ENCODE measurements at regions not wholly inside any gene's neighbourhood (a gene's known extent, or its start where the extent isn't known, plus 50 kb on each side); places are given as distances from the start of the nearest gene placed in this dataset.

GRCh38 chr17:33522623-33523022 is 229.5 kb upstream of the ASIC2 start:
- TF ChIP-seq EZH2phosphoT487 (IDR thresholded peaks at IDR 0.05; ENCODE audit: borderline replicate concordance) (no peak), CTCF (conservative IDR thresholded peaks at IDR 0.05; ENCODE audit: low read length) (no peak)
- H3K9me3 ChIP-seq (ENCODE audit: insufficient read depth, low read depth, low read length), result 0 out of 2 replicates have a peak, but pooled peaks cover 3% of the 10 kb centered on the region
- H3K9ac ChIP-seq (ENCODE audit: low read depth, low read length, poor library complexity, severe bottlenecking), result no peak overlapping the region
- no peaks in the 10 kb centered on the region for H3K27me3 ChIP-seq (ENCODE audit: insufficient read depth, low read length, poor library complexity, severe bottlenecking)
- no peak overlapping the region for H2AFZ ChIP-seq (ENCODE audit: low read length)
- no peaks in the 10 kb centered on the region for H4K20me1 ChIP-seq (ENCODE audit: insufficient read depth, low read length, poor library complexity, severe bottlenecking)
- H3K4me3 ChIP-seq (ENCODE audit: low read length, poor library complexity, severe bottlenecking), result no peak overlapping the region
- H3K79me2 ChIP-seq (ENCODE audit: insufficient read depth, low read length), result no peaks in the 10 kb centered on the region
- no peak overlapping the region for H3K4me2 ChIP-seq (ENCODE audit: low read depth, low read length, poor library complexity, severe bottlenecking)
- H3K36me3 ChIP-seq (ENCODE audit: insufficient read depth, low read length), result no peaks in the 10 kb centered on the region
- H3K4me1 ChIP-seq (ENCODE audit: insufficient read depth, low read length, poor library complexity, severe bottlenecking), result no peaks in the 10 kb centered on the region
- H3F3A ChIP-seq (ENCODE audit: low read depth), result no peaks in the 10 kb centered on the region
- H3K9me2 ChIP-seq (replicated peaks; ENCODE audit: low read depth, low read length), result no peaks in the 10 kb centered on the region

- Histone ChIP-seq H3K9me2 (replicated peaks; ENCODE audit: low read depth, low read length) (no peaks in the 10 kb centered on the region), H3K27me3 (ENCODE audit: insufficient read depth, low read length, poor library complexity, severe bottlenecking) (no peaks in the 10 kb centered on the region), H3K9me3 (ENCODE audit: insufficient read depth, low read depth, low read length) (0 out of 2 replicates have a peak, but pooled peaks cover 3% of the 10 kb centered on the region), H3F3A (ENCODE audit: low read depth) (no peaks in the 10 kb centered on the region), H3K4me1 (ENCODE audit: insufficient read depth, low read length, poor library complexity, severe bottlenecking) (no peaks in the 10 kb centered on the region), H2AFZ (ENCODE audit: low read length) (no peak overlapping the region), H3K36me3 (ENCODE audit: insufficient read depth, low read length) (no peaks in the 10 kb centered on the region), H4K20me1 (ENCODE audit: insufficient read depth, low read length, poor library complexity, severe bottlenecking) (no peaks in the 10 kb centered on the region), H3K9ac (ENCODE audit: low read depth, low read length, poor library complexity, severe bottlenecking) (no peak overlapping the region), H3K4me2 (ENCODE audit: low read depth, low read length, poor library complexity, severe bottlenecking) (no peak overlapping the region), H3K4me3 (ENCODE audit: low read length, poor library complexity, severe bottlenecking) (no peak overlapping the region), H3K79me2 (ENCODE audit: insufficient read depth, low read length) (no peaks in the 10 kb centered on the region)
- TF ChIP-seq EZH2phosphoT487 (IDR thresholded peaks at IDR 0.05; ENCODE audit: borderline replicate concordance) (no peak), CTCF (conservative IDR thresholded peaks at IDR 0.05; ENCODE audit: low read length) (no peak)
These were observed 230.5 kb upstream of the ASIC2 start for GRCh38 chr17:33523577-33523981.

GRCh38 chr17:33525186-33525585 is 232.1 kb upstream of the ASIC2 start:
- no peak overlapping the region for H3K4me2 ChIP-seq (ENCODE audit: low read depth, low read length, poor library complexity, severe bottlenecking)
- H3K9me3 ChIP-seq (ENCODE audit: insufficient read depth, low read depth, low read length), result 0 out of 2 replicates have a peak, but pooled peaks cover 3% of the 10 kb centered on the region
- H3K4me3 ChIP-seq (ENCODE audit: low read length, poor library complexity, severe bottlenecking), result no peak overlapping the region
- no peaks in the 10 kb centered on the region for H3K79me2 ChIP-seq (ENCODE audit: insufficient read depth, low read length)
- no peaks in the 10 kb centered on the region for H3K36me3 ChIP-seq (ENCODE audit: insufficient read depth, low read length)
- no peaks in the 10 kb centered on the region for H4K20me1 ChIP-seq (ENCODE audit: insufficient read depth, low read length, poor library complexity, severe bottlenecking)
- H3F3A ChIP-seq (ENCODE audit: low read depth), result no peaks in the 10 kb centered on the region
- no peaks in the 10 kb centered on the region for H3K9me2 ChIP-seq (replicated peaks; ENCODE audit: low read depth, low read length)
- no peak overlapping the region for H3K9ac ChIP-seq (ENCODE audit: low read depth, low read length, poor library complexity, severe bottlenecking)
- no peaks in the 10 kb centered on the region for H3K4me1 ChIP-seq (ENCODE audit: insufficient read depth, low read length, poor library complexity, severe bottlenecking)
- TF ChIP-seq EZH2phosphoT487 (IDR thresholded peaks at IDR 0.05; ENCODE audit: borderline replicate concordance) (no peak), CTCF (conservative IDR thresholded peaks at IDR 0.05; ENCODE audit: low read length) (no peak)
- H2AFZ ChIP-seq (ENCODE audit: low read length), result no peak overlapping the region
- H3K27me3 ChIP-seq (ENCODE audit: insufficient read depth, low read length, poor library complexity, severe bottlenecking), result no peaks in the 10 kb centered on the region

Data from Loucy (cell line).